ENCODE measurements at regions not wholly inside any gene's neighbourhood (a gene's known extent, or its start where the extent isn't known, plus 50 kb on each side); places are given as distances from the start of the nearest gene placed in this dataset.

GRCh38 chr12:124691429-124691828 is 124.0 kb upstream of the NCOR2 start:
- no peak overlapping the region for H3K27ac ChIP-seq (ENCODE audit: low read depth, low read length)
- TF ChIP-seq CTCF (conservative IDR thresholded peaks at IDR 0.05), result no peak
- Mint-ChIP-seq H3K9me3 (peaks cover 4% of the 10 kb centered on the region), H3K4me3 (no peak overlapping the region), H3K27ac (no peak overlapping the region), H3K36me3 (ENCODE audit: low read depth) (no peaks in the 10 kb centered on the region), H3K27me3 (ENCODE audit: insufficient read depth) (no peaks in the 10 kb centered on the region), H3K4me1 (peaks cover 1% of the 10 kb centered on the region)
- H3K4me1 ChIP-seq (ENCODE audit: control insufficient read depth, insufficient read depth, low read length), result no peaks in the 10 kb centered on the region
- DNase-seq, result no peak
- no peaks in the 10 kb centered on the region for H3K36me3 ChIP-seq (ENCODE audit: control insufficient read depth, insufficient read depth, low read length)
- no peaks in the 10 kb centered on the region for H3K27me3 ChIP-seq (ENCODE audit: control insufficient read depth, insufficient read depth, low read length, poor library complexity, severe bottlenecking)
- H3K9ac ChIP-seq (ENCODE audit: extremely low read depth, low read length, poor library complexity, severe bottlenecking), result no peak overlapping the region
- H3K9me3 ChIP-seq (ENCODE audit: control insufficient read depth, low read length), result no peaks in the 10 kb centered on the region
- H3K4me3 ChIP-seq (ENCODE audit: low read length), result no peak overlapping the region
- 93% methylated on average over 1 of the region's 1 CpG; no CpG with 5 or more reads in 1 of the 2 experiments for WGBS, 2 experiments (ENCODE audit: insufficient coverage in 1 of 2, insufficient read length in 1 of 2)

- H3K4me1 ChIP-seq (ENCODE audit: control insufficient read depth, insufficient read depth, low read length), result no peaks in the 10 kb centered on the region
- H3K9me3 Mint-ChIP-seq, result peaks cover 4% of the 10 kb centered on the region
- no peak for TF ChIP-seq CTCF (conservative IDR thresholded peaks at IDR 0.05)
- H3K36me3 ChIP-seq (ENCODE audit: control insufficient read depth, insufficient read depth, low read length), result no peaks in the 10 kb centered on the region
- H3K4me3 ChIP-seq (ENCODE audit: low read length), result no peak overlapping the region
- peaks cover 10% of the 10 kb centered on the region for H3K4me1 Mint-ChIP-seq
- no peak overlapping the region for H3K9ac ChIP-seq (ENCODE audit: extremely low read depth, low read length, poor library complexity, severe bottlenecking)
- H3K4me3 Mint-ChIP-seq, result no peak overlapping the region
- H3K27me3 Mint-ChIP-seq (ENCODE audit: insufficient read depth), result no peaks in the 10 kb centered on the region
- no peaks in the 10 kb centered on the region for H3K9me3 ChIP-seq (ENCODE audit: control insufficient read depth, low read length)
- no peaks in the 10 kb centered on the region for H3K36me3 Mint-ChIP-seq (ENCODE audit: low read depth)
- DNase-seq, result no peak
- 81 to 100% methylated on average over 2 of the region's 2 CpGs for WGBS, 2 experiments (ENCODE audit: insufficient coverage in 1 of 2, insufficient read length in 1 of 2)
- no peak overlapping the region for H3K27ac ChIP-seq (ENCODE audit: low read depth, low read length)
- H3K27me3 ChIP-seq (ENCODE audit: control insufficient read depth, insufficient read depth, low read length, poor library complexity, severe bottlenecking), result no peaks in the 10 kb centered on the region
- H3K27ac Mint-ChIP-seq, result no peak overlapping the region
Measured at GRCh38 chr12:124689631-124690030, 122.2 kb upstream of the NCOR2 start.

GRCh38 chr12:124688356-124688992 is 121.1 kb upstream of the NCOR2 start:
- whole genome bisulfite sequencing, 2 experiments (ENCODE audit: insufficient coverage in 1 of 2, insufficient read length in 1 of 2), result 86 to 88% methylated on average over 4 to 5 of the region's 6 CpGs
- H3K27ac ChIP-seq (ENCODE audit: low read depth, low read length), result no peak overlapping the region
- no peak overlapping the region for H3K4me3 ChIP-seq (ENCODE audit: low read length)
- H3K27me3 Mint-ChIP-seq (ENCODE audit: insufficient read depth), result no peaks in the 10 kb centered on the region
- no peak overlapping the region for H3K27ac Mint-ChIP-seq
- H3K4me1 Mint-ChIP-seq, result peaks cover 12% of the 10 kb centered on the region
- H3K36me3 Mint-ChIP-seq (ENCODE audit: low read depth), result no peaks in the 10 kb centered on the region
- H3K4me3 Mint-ChIP-seq, result no peak overlapping the region
- no peak for DNase-seq
- peaks cover 4% of the 10 kb centered on the region for H3K9me3 Mint-ChIP-seq
- H3K9ac ChIP-seq (ENCODE audit: extremely low read depth, low read length, poor library complexity, severe bottlenecking), result no peak overlapping the region
- H3K9me3 ChIP-seq (ENCODE audit: control insufficient read depth, low read length), result no peaks in the 10 kb centered on the region
- H3K27me3 ChIP-seq (ENCODE audit: control insufficient read depth, insufficient read depth, low read length, poor library complexity, severe bottlenecking), result no peaks in the 10 kb centered on the region
- peaks cover 2% of the 10 kb centered on the region for H3K4me1 ChIP-seq (ENCODE audit: control insufficient read depth, insufficient read depth, low read length)
- no peak for TF ChIP-seq CTCF (conservative IDR thresholded peaks at IDR 0.05)
- H3K36me3 ChIP-seq (ENCODE audit: control insufficient read depth, insufficient read depth, low read length), result no peaks in the 10 kb centered on the region

All from endodermal cell (in vitro differentiated cells).